H1 (cell line): ENCODE measurements at regions not wholly inside any gene's neighbourhood (a gene's known extent, or its start where the extent isn't known, plus 50 kb on each side); places are given as distances from the start of the nearest gene placed in this dataset.

Experiments used
- FOSL1 ChIP-seq: IDR thresholded peaks from 2 replicates; pipeline ENCODE4 v1.6.1; 2011; ENCODE audit warnings: mild to moderate bottlenecking, low read depth, low read length, moderate library complexity; ENCODE audit not compliant: insufficient read depth
- MAX ChIP-seq: IDR thresholded peaks from 2 replicates; pipeline ENCODE4 v1.6.1; 2012; ENCODE audit warnings: inconsistent platforms
- RAD21 ChIP-seq, 2 experiments: IDR thresholded peaks in 1 of 2; conservative IDR thresholded peaks in 1 of 2; 2 replicates each; pipeline ENCODE4 v1.6.1; 2011; ENCODE audit warnings: low read depth in 2 of 2, low read length in 2 of 2, improper control_type of control experiment in 1 of 2, inconsistent platforms in 1 of 2, mild to moderate bottlenecking in 1 of 2, moderate library complexity in 1 of 2
- SP4 ChIP-seq: IDR thresholded peaks from 2 replicates; pipeline ENCODE4 v1.6.1; 2012; ENCODE audit warnings: low read length, inconsistent platforms
- TAF7 ChIP-seq: optimal IDR thresholded peaks from 2 replicates; pipeline ENCODE3; 2011; ENCODE audit warnings: low read depth, mild to moderate bottlenecking, inconsistent platforms, low read length, moderate library complexity, borderline replicate concordance
- TBP ChIP-seq: IDR thresholded peaks from 2 replicates; pipeline ENCODE4 v1.6.1; 2011; ENCODE audit warnings: low read depth, low read length, improper control_type of control experiment
- TCF12 ChIP-seq: IDR thresholded peaks from 2 replicates; pipeline ENCODE4 v1.6.1; 2011; ENCODE audit warnings: low read depth, mild to moderate bottlenecking, low read length
- TEAD4 ChIP-seq: IDR thresholded peaks from 2 replicates; pipeline ENCODE4 v1.6.1; 2012; ENCODE audit warnings: low read depth, low read length, inconsistent platforms, mixed read lengths
- USF2 ChIP-seq: IDR thresholded peaks from 2 replicates; pipeline ENCODE4 v1.6.1; 2011; ENCODE audit warnings: low read length, improper control_type of control experiment

DNA sequence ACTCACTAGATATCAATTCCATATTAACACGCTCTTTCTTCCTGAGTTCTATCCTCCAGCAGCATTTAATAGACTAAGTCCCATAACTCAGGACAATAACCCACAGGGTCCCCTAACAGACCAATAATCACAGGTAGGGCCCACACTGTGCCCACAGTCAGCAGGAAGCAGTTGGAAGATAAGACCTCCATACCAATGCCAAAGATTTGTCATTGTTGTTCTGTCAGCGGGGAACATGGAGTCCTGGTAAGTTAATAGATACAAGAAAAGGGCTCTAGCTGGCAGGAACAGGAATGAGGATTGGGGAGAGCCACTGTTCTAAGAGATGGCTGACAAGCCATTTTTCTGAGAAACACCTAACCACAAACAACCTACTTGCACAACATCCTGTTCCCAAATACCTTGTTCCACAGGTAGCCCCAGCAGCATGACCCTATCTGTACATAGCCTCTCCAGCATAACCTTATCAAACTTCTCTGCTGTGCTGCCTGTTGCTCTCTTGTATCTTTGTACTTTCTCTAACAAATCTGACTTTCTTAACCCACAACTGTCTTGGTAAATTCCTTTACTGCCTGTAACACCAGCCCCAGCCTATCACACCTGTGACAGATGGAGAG, 142.0 kb upstream of the KCNJ15 start (continued):
- TF ChIP-seq USF2 (no peak), TCF12 (no peak), TAF7 (no peak), SP4 (no peak), RAD21 (IDR thresholded peaks at IDR 0.05 in 1 of 2, conservative IDR thresholded peaks at IDR 0.05 in 1 of 2; ENCODE audit: low read depth in 2 of 2, low read length in 2 of 2) (no peak), TBP (no peak), FOSL1 (no peak), TEAD4 (no peak), MAX (no peak)
